Stimulated activated CD4-positive, alpha-beta T cell treated with anti-CD3 and anti-CD28 coated beads, Interleukin-1b, Interleukin-23, amount 100 ng/mL, for 48 hours (primary cell): ENCODE measurements at regions not wholly inside any gene's neighbourhood (a gene's known extent, or its start where the extent isn't known, plus 50 kb on each side); places are given as distances from the start of the nearest gene placed in this dataset.

ENCODE experiments used
- DNase-seq: peaks from one replicate; pipeline ENCODE4 v3.0.0-alpha.2; 2020

DNA sequence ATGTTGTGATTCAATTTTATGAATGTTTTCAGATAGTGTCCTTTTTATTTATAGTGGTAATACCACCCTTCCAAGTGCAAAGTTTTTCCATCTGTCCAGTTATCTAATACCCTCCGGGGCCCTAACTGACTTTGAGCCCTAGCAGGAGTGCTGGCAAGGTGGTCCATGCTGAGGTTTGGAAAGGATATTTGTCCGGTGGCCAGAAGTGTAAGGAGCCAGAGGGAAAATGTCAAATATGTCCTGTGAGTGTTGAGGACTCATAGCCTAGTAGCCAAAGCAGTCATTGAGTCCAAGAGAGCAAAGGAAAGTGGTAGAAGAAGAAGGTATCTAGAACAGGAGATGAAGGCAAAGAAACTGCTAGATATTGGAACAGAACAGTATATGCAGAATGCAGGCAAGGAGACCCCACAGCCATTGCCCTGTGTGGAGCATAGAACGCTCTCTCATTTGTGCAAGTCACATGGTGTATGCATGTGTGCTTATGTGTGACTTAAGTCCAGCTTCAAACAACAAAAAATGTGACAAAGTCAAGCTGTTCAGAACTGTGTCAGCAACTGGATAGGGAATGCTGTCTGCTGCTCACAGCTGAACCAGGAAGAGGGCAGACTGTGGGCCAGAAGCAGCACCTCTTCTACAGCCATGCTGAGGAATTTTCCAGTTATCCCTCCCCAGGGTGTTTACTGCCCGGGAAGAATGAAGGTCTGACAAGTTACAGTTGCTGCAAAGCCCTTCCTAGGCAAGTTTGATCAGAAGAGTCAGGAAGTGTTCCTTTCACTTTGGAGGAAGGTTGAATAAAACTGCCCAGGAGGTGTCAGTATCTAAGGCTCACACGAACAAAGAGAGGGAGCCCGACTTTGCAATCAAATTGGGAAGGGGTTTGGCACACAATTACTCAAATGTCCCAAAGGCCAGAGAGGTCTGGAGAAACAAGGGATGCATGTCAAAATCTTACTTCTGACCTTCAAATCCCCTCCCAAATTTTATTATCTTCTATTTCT lies 463.3 kb upstream of the DMAC1 start:
- no peak for DNase-seq

DNA sequence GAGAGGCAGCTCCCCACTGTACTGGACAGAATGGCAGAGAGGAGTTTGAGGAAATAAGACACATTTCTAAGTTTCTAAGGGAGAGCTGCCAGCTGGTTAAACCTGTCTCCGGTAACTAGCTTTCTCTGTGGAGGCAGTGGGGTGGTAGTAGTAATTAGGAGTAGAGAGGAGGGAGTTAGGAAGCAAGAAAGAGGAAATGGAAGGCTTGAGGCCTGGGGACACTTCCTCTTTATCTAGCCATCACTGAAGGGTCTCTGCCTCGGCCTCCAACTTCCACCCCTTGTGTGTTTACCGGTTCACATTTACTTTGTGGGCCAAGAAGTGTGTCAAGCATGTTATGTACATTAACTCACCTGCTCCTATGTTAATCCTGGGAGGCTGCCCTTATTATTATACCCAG lies 462.2 kb upstream of the DMAC1 start:
- DNase-seq, result no peak

DNA sequence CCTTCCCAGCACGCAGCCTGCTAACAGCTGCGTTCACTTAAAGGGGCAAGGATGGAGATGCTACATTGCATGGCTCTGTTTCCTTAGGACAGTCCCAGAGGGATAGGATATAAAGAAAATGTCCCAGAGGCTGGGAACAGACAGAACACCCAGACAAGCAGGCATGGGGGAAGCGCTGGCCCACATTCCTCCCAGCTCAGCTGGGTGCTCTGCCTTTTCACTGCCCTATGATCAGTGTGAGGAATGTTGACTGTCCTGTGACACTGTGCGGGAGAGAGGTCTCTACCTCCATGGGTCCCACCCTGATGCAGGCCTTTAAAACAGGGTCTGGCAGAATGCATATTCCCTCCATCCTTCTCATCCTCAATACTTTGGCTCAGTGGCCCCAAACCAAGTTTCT lies 459.4 kb upstream of the DMAC1 start:
- DNase-seq, result no peak

DNA sequence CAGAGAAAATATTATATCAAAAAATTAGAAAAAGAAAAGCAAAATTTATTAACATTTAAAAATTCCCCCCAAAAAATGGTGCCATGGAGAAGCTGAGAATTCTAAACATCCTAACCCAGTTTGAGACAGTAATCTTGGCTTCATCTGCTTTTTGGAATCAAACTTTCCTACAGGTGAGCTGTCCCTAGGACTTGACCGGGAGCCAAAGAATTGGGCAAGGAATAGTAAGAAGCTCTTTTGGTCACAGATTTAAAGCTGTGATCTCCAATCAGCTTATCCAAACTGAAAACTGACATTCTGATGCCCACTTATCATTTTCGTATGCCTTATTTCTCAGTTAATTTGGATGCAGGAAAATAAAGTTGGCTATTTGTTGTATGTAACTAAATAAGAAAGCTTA lies 457.3 kb upstream of the DMAC1 start:
- no peak for DNase-seq

DNA sequence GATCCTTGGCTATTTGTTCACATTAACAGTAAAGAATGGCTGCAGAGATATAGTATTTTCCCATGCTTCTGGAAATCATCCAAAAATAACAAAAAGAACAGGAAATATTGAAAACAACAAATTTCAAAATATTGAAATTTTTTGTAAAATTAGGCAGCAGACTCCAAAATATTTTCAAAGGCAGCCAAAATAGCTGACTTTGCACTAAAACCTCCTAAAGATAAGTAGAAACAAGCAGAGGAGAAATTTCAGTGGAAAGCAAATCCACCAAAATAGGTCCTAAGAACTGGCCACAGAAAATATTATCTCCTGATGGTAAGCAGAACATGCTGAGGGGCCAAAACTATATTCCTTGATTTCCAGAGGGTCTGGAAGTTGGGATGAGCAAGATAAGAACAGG lies 456.3 kb upstream of the DMAC1 start:
- no peak for DNase-seq

DNA sequence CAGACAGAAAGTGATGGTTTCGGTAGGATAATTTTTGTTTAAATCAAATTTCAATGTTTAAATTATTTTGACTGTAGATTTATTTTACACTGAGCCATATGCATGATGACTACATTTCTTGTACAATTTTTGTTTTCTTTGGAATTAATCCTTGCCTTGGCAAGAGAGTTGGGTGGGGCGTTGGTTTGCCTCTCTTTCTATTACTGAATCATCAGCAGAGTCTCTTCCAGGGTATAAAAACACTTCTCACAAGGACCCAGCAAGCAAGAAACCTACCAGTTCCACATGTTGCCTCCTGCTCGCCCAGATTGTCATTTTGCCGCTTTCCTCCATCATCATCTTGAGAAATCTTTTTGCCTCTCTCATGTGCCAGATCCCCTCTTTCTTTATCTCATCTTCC lies 455.0 kb upstream of the DMAC1 start:
- DNase-seq, result no peak

DNA sequence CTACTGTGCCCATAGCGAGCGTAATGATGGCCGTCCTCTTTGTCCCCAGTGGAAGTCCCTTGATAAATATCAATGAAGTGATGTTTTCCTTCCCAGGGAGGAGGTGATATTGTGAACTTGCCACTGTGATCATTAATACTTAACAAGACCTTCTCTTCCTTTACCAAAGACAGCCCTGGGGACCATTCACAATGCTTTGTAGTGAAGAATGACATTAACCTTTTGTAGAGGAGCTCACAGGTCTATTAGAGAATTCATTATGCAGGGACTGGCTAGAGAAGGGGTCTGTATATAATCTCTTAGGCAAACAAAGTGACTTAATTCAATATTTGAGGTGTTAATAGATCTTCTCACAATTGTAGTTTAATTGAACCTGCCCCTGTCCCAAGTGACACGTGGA lies 452.9 kb upstream of the DMAC1 start:
- no peak for DNase-seq

DNA sequence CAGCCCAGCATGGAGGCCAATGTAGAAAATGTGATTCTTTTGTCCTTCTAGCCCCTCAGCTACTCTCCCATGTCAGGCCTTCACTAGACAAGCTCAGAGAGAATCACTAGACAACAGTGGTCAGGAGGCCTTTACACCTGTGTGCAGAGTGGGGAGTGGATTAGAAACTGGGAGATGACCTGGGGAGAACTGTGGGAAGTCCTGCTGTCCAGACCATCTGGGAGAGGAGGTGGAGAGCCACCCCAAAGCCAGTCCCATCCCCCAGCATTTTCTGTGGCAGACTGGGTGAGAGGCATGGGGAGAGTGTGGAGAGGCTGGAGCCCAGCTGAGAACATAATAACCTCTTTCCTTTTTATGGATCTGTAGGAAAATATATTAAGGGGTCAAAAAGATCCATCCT lies 452.0 kb upstream of the DMAC1 start:
- DNase-seq, result no peak

DNA sequence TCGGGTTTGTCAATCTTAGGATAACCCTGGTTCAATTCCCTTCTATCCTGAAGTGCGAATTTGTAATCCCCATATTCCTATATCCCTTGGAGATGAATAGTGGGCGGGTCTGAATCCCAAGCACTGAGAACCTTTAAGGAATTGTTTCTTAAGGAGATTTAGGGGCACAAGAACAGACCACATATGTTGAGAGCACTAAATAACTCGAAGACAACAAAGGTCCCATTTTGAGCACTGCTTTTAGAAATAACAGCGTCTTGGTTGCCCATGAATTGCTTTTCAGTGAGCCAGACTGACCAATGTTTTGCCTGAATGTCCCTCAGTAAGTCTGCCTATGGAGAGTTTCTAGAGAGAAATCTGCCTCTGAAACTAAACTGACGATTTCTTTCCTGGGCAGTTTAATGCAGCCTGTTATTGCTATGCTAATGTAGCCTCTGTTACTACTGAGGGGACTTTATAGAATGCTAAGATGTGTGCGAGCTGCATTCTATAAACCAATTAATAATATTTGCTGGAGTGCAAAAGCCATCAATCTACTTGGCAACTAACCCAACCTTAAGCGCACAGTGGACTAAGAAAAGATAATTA lies 445.0 kb upstream of the DMAC1 start:
- no peak for DNase-seq

DNA sequence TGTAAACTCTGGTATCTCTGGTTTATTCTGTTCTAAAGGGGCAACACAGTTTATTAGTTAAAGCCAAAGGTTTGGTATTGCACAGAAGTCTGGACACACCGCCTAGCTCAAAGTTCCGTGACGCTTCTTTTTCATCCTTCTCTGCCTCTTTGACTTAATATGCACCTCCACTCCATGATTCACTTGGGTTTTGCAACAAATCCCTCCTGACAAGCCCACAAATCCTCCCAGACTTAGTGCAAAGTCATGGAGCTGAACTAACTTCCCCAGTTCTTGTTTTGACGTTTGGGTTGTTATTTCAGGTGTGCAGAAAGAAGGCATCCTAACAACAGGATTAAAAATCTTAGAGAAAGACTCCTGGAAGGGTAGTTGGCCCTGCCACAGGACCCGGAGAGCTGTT lies 441.6 kb upstream of the DMAC1 start:
- DNase-seq, result no peak

DNA sequence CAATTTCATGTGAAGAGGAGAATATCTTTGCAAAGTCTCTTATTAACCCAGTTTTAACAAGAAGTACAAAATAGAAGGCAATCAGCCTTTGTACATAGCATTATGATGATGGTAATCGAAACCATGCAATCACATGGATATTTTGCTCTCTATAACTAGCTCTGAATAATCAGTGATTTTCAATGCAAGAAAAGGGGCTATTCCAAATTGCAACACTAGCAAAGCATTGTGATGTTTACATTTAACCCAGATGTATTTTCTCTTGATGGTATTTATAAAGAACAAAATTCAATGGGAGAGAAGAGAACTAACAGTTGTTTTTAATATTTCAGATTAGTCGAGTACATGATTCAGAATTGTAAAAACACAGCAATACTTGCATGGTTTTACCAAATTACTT lies 437.5 kb upstream of the DMAC1 start:
- no peak for DNase-seq

DNA sequence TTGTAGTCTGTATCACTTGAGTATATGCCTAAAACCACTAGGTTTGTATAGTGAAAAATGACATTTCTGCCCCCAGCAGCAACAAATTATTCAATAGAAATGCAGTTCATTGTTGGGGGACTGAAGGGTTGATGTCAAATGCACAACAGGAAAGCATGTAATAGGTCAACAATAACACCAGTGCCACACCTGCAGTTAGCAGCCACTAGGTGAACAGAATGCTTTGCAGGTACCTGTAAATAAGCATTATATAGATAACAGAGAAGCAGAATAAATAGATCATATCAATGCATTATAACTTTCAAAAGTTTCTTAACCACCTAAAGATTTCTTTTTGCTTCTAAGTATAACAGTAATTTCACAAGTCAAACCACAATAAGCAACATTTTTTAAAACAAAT lies 435.9 kb upstream of the DMAC1 start:
- DNase-seq, result no peak

DNA sequence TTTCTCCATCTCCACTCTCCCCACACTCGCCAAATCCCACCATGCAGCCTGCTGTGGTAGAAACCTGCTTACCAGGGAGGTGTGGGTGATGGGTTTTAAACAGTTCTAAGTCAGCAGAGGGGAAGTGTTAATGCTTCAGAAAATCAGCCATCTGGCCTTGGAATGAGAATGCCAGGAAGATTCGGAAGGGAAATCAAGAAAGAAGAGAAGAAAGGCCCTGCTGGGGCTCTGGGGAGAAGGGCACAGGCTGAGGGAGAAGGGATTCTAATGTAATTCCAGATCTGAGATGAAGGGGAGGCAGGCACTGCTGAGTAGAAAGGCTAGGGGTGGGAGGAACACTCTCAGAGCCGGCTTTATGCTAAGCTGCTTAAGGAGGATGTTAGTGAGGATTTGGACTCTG lies 434.7 kb upstream of the DMAC1 start:
- no peak for DNase-seq

DNA sequence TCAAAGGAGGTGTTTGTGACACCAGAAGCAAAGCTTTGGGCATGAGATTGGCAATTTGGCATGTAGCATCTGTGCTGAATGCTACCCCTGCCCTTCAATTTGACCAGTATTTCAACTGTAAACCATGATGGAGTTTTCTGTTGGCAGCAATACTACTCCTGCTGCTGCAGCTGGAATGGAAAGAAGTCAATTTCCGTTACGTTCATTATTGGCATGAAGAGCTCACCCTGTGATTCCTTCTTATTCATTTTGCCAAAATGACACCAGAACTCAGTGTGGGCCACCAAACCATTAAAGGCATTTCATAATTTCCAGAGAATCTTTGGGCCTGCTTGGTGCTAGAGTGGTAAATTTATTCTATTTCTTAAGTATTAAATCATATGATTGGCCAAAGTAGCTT lies 433.1 kb upstream of the DMAC1 start:
- DNase-seq, result no peak

DNA sequence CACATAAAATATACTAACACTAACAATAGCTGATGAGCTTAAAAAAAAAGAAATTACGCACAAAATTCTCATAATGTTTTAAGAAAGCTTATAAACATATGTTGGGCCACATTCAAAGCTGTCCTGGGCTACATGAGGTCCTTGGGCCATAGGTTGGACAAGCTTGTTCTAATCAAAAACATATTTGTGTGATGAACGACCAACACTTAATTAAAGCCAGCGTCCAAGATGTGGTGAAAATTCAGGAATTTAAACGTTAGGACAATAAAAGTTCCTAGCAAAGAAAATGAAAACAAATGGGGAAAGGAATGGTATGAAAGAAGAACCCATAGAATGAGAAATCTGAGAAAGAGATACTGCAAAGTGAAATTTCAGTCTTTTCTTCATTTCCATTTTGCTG lies 429.6 kb upstream of the DMAC1 start:
- no peak for DNase-seq

DNA sequence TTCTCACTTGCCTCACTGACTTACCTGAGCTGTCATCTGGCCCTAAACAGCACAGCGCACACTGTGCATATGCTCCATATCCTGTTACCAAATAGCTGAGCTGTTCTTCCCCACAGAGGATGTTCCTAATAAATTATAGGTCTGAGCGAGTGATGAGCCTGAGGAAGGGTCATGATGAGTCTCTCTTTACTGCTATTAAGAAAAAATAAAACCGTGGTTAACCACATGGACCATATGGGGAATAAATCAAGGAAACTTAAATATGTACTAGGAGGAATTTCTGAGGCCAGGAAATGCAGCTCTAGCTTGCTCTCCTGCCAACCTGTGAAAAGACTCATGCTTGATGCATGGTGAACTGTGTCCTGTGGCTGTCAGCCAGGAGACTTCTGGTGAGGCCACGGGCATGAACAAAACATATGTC lies 424.8 kb upstream of the DMAC1 start:
- DNase-seq, result no peak

DNA sequence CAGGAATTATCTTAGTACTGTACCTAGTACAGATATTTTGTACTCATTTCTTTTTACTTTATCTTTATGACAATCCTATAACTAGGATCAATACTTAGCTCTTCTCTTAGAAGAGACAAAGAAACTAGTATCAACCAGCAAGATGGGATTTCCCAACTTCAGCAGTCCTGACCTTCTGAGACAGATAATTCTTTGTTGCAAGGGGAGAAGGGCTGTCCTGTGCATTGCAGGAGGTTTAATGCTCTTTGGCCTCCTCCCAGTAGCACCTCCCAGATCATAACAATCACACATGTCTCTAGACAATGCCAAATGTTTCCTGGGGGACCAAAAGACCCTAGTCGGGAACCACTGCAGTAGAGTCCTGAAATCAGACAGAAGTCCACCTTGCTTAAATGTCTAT lies 424.3 kb upstream of the DMAC1 start:
- no peak for DNase-seq

DNA sequence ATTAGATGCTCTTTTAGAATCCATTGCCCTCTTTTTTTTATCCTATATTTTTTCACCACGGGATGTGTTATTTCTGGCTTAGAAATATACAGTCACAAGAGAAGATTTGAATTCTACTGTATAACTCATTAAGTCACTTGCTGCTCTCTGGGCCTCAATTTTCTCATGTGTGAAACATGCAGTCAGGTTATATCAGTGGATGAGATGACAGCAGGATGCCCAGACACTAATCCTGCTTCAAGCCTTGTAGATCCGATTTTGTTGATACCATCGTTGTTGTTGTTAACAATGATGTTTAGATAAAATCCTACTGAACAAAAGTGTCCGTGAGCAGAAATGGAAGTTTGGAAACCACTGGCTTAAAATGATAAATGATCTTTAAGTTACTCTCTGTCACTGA lies 421.9 kb upstream of the DMAC1 start:
- no peak for DNase-seq

DNA sequence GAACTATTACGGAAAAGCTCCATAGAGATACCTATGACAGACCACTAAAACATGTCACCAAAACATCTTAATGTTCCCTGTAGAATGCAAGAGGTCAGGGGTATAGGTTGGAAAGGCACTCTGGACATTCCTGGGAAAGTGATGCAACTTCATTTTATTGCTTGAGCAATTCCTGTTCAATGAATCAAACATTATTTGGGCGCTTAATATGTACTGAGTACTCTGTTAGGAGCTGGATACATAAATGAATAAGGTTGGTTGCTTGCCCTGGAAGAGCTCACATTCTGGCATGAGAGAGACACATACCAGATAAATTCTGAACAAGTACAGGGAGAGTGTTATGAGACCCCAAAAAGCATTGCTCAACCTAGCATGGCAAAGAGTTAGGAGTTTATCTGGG lies 408.9 kb upstream of the DMAC1 start:
- no peak for DNase-seq

DNA sequence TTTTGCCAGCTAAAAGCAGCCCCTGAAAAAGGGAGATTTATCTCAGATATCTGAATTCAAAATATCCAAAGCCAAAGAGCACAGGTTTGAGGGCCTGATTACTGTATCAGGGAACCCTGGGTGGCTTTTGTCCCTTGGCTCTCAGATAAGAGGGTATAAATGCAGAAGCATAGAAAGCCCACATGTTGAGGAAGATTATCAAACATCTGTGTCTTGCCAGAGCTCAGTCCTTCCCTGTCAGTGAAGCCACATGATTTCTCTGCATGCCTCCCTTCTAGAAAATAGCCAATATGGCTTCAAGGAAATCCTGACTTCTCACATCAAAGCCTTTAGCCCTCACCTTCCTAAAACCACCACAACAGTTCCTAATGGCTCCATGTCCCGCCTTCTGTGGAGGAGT lies 408.0 kb upstream of the DMAC1 start:
- DNase-seq, result no peak

DNA sequence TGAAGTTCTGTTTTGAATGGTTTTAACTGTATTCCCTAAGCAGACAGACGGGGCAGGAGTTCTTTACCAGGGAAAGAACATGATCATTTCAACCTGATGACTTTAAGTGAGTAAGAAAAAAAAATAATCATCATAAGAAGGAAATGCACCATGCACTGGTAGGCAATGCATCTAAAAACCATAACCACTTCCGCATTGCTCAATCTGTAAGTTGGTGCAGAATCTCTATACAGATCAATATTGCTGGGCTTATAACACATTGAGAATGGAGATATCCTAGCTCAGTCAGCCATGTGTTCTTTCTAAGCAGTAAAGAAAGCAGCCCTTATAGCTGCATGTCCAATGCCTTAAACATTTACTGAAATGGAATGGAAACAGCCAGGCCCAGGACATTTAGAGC lies 407.1 kb upstream of the DMAC1 start:
- no peak for DNase-seq

DNA sequence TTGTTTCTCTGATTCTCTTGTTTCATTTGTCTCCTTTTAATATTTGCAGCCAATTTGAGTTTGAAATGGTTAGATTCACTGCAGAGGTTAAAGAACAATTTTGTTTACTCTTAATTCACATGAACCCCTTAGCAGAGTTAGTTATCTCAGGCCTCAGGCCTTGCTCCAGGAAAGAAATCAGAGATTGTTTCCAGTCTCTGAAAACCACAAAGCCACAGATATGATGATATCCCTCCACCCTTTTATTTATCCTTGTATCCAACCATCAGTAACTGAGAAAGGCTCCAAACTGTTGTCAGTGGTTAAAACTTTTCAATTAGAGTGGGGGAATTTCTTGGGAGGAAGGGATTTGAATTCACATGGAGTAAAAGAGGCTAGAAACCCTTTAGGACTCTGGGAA lies 406.0 kb upstream of the DMAC1 start:
- DNase-seq, result no peak

DNA sequence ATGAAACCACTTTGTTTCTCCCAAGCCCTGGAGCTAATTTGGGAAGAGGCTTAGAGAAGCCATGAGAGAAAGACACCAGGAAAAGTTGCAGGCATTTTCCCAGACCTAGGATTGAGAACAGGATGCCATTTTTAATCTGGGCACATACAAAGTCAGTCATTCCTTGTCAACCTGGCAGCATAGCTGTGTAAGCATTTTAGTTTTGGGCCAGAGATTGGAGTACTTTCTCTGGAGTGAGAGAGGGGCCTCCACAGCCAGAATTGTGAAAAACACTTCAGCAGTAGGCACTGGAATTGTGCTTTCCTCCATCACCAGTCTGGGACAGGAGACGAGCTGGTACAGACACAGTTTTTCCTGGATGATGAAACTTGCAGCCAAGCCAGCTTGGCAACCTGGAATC lies 390.3 kb upstream of the DMAC1 start:
- no peak for DNase-seq

DNA sequence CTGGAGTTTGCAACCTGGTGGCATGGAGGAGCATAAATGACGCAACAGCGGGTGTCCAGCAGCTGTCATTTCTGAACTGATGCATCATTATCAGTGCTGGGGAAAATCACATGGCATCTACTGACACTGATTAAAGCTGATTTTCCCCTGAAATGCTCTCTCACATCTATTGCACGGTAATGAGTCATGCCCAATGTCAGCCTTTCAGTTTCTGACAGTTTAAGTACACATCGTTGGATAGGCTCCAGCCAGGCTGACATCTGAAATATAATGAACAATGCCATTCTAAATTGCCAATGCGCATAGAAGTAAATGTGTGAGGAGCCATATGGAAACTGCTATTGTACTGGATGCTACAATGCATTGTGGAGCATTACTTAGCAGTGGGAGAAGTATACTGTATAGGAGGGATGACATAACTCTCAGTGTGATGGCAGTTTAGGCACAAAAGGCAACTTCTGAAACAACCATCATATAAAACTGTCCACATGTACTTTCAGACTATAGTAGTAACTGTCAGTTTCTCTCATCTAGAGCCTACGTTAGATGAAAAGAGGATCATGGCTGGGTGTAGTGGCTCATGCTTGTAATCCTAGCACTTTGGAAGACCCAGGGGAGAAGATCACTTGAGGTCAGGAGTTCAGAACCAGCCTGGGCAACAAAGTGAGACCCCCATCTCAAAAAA lies 389.3 kb upstream of the DMAC1 start:
- peak; percentile 48 for DNase-seq
